C4-2B (cell line): ENCODE measurements at regions not wholly inside any gene's neighbourhood (a gene's known extent, or its start where the extent isn't known, plus 50 kb on each side); places are given as distances from the start of the nearest gene placed in this dataset.

Experiments
- CTCF ChIP-seq: fragments of 450-650 bp; conservative IDR thresholded peaks from 2 replicates; pipeline ENCODE4 v1.5.1; 2017; ENCODE audit warnings: mild to moderate bottlenecking
- ZFX ChIP-seq: fragments of 450-650 bp; IDR thresholded peaks from 2 replicates; pipeline ENCODE4 v1.6.1; 2017

- TF ChIP-seq CTCF: no peak
- no peak for TF ChIP-seq ZFX
Measured at GRCh38 chr11:98243897-98244296, 776.9 kb upstream of the CNTN5 start.
